ENCODE measurements at regions not wholly inside any gene's neighbourhood (a gene's known extent, or its start where the extent isn't known, plus 50 kb on each side); places are given as distances from the start of the nearest gene placed in this dataset.

DNA sequence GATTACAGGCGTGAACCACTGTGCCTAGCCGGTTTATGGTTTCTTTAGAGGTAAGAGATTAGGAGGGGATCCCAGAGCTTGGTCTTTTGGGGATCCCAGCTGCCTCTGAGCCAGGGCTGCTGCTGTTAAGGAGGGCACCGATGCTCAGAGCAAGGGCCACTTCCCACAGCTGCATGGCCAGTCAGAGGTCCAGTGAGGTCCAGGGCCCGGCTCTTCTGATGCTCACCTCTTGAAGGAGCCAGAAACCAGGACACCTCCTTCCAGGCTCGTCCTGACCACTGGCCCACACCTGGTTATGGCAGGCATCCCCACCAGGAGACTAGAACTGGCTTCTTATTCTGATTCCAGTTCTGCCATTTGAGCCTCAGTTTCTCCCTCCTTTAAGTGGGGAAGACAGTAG, 149.0 kb downstream of the TEX29 start:
- H3K9me3 ChIP-seq (ENCODE audit: control insufficient read depth, insufficient read depth, low read depth, low read length) = no peaks in the 10 kb centered on the region

DNA sequence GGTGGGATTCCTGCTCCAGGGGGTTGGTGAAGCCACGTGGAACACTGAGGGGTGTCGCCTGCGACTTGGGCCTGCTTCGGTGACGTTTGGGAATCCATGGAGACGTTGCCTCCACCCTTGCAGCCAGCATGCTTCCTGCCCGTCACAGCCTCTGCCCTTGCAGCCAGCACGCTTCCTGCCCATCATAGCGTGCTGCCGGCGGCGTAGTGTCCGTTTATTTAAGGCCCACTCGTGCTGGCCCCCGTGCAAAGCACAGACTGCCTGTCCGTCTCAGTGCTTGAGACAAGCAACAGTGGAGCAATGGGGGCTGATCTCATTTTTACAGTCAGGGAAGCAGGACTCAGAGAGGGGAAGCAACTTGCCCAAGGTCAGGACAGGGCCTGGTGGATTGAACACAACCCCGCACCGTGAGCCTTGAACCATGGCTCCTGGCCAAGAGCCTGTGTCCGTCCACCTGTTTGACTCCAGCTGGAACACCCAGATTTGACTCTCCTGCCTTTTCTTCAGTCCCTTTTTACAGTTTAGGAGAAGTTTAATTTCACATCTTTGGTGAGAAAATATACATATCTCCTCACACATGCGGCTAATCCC, 149.6 kb downstream of the TEX29 start:
- Histone ChIP-seq H3K27me3 (ENCODE audit: control insufficient read depth, insufficient read depth, low read length) (no peaks in the 10 kb centered on the region), H3K4me1 (ENCODE audit: control insufficient read depth, extremely low read depth, insufficient read depth, low read length) (no peaks in the 10 kb centered on the region), H3K27ac (ENCODE audit: insufficient read depth, low read length) (no peak overlapping the region)

More for the DNA sequence above, 149.0 kb downstream of the TEX29 start:
- no peak overlapping the region for H3K4me3 ChIP-seq (replicated peaks in 1 of 4; ENCODE audit: control extremely low read depth in 1 of 4, insufficient read depth in 1 of 4, low read depth in 3 of 4, low read length in 4 of 4)
- no peaks in the 10 kb centered on the region for H4K20me1 ChIP-seq (ENCODE audit: control insufficient read depth, extremely low read depth, insufficient read depth, low read length)
- no peak overlapping the region for H3K9ac ChIP-seq (ENCODE audit: insufficient read depth, low read length)
- H2AFZ ChIP-seq (ENCODE audit: low read length) = no peak overlapping the region
- H3K4me1 ChIP-seq (ENCODE audit: control insufficient read depth, extremely low read depth, insufficient read depth, low read length) = no peaks in the 10 kb centered on the region
- no peaks in the 10 kb centered on the region for H3K36me3 ChIP-seq (ENCODE audit: control insufficient read depth, insufficient read depth, low read length)
- no peaks in the 10 kb centered on the region for H3K79me2 ChIP-seq (ENCODE audit: control insufficient read depth, insufficient read depth, low read length)
- DNase-seq (ENCODE audit: low read depth in 2 of 2) = no peak
- no peaks in the 10 kb centered on the region for H3K27me3 ChIP-seq (ENCODE audit: control insufficient read depth, insufficient read depth, low read length)
- H3K27ac ChIP-seq (ENCODE audit: insufficient read depth, low read length) = no peak overlapping the region
- no peak for TF ChIP-seq EZH2 (IDR thresholded peaks at IDR 0.05; ENCODE audit: low read length, missing control alignments)
- TF ChIP-seq, protein P1, sequence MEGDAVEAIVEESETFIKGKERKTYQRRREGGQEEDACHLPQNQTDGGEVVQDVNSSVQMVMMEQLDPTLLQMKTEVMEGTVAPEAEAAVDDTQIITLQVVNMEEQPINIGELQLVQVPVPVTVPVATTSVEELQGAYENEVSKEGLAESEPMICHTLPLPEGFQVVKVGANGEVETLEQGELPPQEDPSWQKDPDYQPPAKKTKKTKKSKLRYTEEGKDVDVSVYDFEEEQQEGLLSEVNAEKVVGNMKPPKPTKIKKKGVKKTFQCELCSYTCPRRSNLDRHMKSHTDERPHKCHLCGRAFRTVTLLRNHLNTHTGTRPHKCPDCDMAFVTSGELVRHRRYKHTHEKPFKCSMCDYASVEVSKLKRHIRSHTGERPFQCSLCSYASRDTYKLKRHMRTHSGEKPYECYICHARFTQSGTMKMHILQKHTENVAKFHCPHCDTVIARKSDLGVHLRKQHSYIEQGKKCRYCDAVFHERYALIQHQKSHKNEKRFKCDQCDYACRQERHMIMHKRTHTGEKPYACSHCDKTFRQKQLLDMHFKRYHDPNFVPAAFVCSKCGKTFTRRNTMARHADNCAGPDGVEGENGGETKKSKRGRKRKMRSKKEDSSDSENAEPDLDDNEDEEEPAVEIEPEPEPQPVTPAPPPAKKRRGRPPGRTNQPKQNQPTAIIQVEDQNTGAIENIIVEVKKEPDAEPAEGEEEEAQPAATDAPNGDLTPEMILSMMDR (conservative IDR thresholded peaks at IDR 0.05 in 1 of 2, IDR thresholded peaks at IDR 0.05 in 1 of 2; ENCODE audit: low read depth in 1 of 2, low read length in 2 of 2) = no peak
- H3K4me2 ChIP-seq (ENCODE audit: extremely low read depth, insufficient read depth, low read length) = no peak overlapping the region

DNA sequence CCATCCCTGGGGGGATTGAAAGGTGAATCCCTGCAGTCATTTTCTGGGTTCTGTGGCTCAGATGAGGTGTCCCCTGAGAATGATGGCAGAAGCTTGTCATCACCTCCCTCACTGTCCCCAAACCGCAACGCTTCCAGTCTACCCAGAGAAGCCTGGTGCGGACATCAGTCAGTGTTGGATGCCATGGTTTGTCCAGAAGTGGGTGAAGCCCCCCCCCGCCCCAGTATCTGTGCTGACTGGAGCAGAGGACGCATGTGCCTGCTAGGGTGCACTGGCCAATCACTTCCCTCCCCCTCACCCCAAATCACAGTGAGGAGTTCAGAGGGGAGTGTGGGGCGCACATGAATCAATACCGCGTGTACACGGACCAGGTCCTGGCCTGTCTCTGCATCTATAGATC, 150.5 kb downstream of the TEX29 start:
- no peak for DNase-seq (ENCODE audit: low read depth in 2 of 2)
- Histone ChIP-seq H3K4me2 (ENCODE audit: extremely low read depth, insufficient read depth, low read length) (no peak overlapping the region), H2AFZ (ENCODE audit: low read length) (no peak overlapping the region), H3K36me3 (ENCODE audit: control insufficient read depth, insufficient read depth, low read length) (no peaks in the 10 kb centered on the region), H3K27me3 (ENCODE audit: control insufficient read depth, insufficient read depth, low read length) (no peaks in the 10 kb centered on the region), H4K20me1 (ENCODE audit: control insufficient read depth, extremely low read depth, insufficient read depth, low read length) (no peaks in the 10 kb centered on the region), H3K4me3 (replicated peaks in 1 of 4; ENCODE audit: control extremely low read depth in 1 of 4, insufficient read depth in 1 of 4, low read depth in 3 of 4, low read length in 4 of 4) (no peak overlapping the region), H3K79me2 (ENCODE audit: control insufficient read depth, insufficient read depth, low read length) (no peaks in the 10 kb centered on the region), H3K4me1 (ENCODE audit: control insufficient read depth, extremely low read depth, insufficient read depth, low read length) (no peaks in the 10 kb centered on the region), H3K27ac (ENCODE audit: insufficient read depth, low read length) (no peak overlapping the region), H3K9ac (ENCODE audit: insufficient read depth, low read length) (no peak overlapping the region), H3K9me3 (ENCODE audit: control insufficient read depth, insufficient read depth, low read depth, low read length) (no peaks in the 10 kb centered on the region)
- TF ChIP-seq, protein P1 (conservative IDR thresholded peaks at IDR 0.05 in 1 of 2, IDR thresholded peaks at IDR 0.05 in 1 of 2; ENCODE audit: low read depth in 1 of 2, low read length in 2 of 2) = no peak
- TF ChIP-seq EZH2 (IDR thresholded peaks at IDR 0.05; ENCODE audit: low read length, missing control alignments) = no peak

More for the DNA sequence above, 149.6 kb downstream of the TEX29 start:
- no peaks in the 10 kb centered on the region for H3K9me3 ChIP-seq (ENCODE audit: control insufficient read depth, insufficient read depth, low read depth, low read length)
- no peaks in the 10 kb centered on the region for H4K20me1 ChIP-seq (ENCODE audit: control insufficient read depth, extremely low read depth, insufficient read depth, low read length)
- H3K9ac ChIP-seq (ENCODE audit: insufficient read depth, low read length) = no peak overlapping the region
- H3K79me2 ChIP-seq (ENCODE audit: control insufficient read depth, insufficient read depth, low read length) = no peaks in the 10 kb centered on the region
- no peaks in the 10 kb centered on the region for H3K36me3 ChIP-seq (ENCODE audit: control insufficient read depth, insufficient read depth, low read length)
- no peak for TF ChIP-seq EZH2 (IDR thresholded peaks at IDR 0.05; ENCODE audit: low read length, missing control alignments)
- TF ChIP-seq, protein P1 (conservative IDR thresholded peaks at IDR 0.05 in 1 of 2, IDR thresholded peaks at IDR 0.05 in 1 of 2; ENCODE audit: low read depth in 1 of 2, low read length in 2 of 2) = no peak
- H2AFZ ChIP-seq (ENCODE audit: low read length) = no peak overlapping the region
- H3K4me3 ChIP-seq (replicated peaks in 1 of 4; ENCODE audit: control extremely low read depth in 1 of 4, insufficient read depth in 1 of 4, low read depth in 3 of 4, low read length in 4 of 4) = no peak overlapping the region
- no peak for DNase-seq (ENCODE audit: low read depth in 2 of 2)
- H3K4me2 ChIP-seq (ENCODE audit: extremely low read depth, insufficient read depth, low read length) = no peak overlapping the region
